Keratinocyte (primary cell): ENCODE measurements at regions not wholly inside any gene's neighbourhood (a gene's known extent, or its start where the extent isn't known, plus 50 kb on each side); places are given as distances from the start of the nearest gene placed in this dataset.

Experiments
- DNase-seq: peaks from one replicate; pipeline ENCODE4 v3.0.0-alpha.2; 2011; ENCODE audit warnings: low read depth, missing footprints, low spot score
- FAIRE-seq: peaks from 2 replicates; lab custom pipeline; 2011; peaks lifted over from hg19 to GRCh38; lab: Jason Lieb, UNC
- H2AFZ ChIP-seq: 2 replicates; pipeline ENCODE4 v1.6.0; 2012; ENCODE audit warnings: low read length, control low read depth, inconsistent platforms; ENCODE audit not compliant: control insufficient read depth
- H3K27ac ChIP-seq: 2 replicates; pipeline ENCODE4 v1.5.1; 2011; ENCODE audit warnings: low read length; ENCODE audit not compliant: control insufficient read depth, insufficient read depth
- H3K27me3 ChIP-seq: 3 replicates; pipeline ENCODE4 v1.6.0; 2011; ENCODE audit warnings: low read length; ENCODE audit not compliant: control insufficient read depth, insufficient read depth; ENCODE audit errors: extremely low read depth
- H3K36me3 ChIP-seq, 2 experiments: 2 replicates in 1 of 2; 3 replicates in 1 of 2; pipeline ENCODE4 v1.5.1; 2011; ENCODE audit warnings: low read length in 2 of 2, mild to moderate bottlenecking in 1 of 2; ENCODE audit not compliant: control insufficient read depth in 2 of 2, insufficient read depth in 2 of 2; ENCODE audit errors: extremely low read depth in 1 of 2
- H3K4me1 ChIP-seq: 3 replicates; pipeline ENCODE4 v1.5.1; 2011; ENCODE audit warnings: low read length; ENCODE audit not compliant: control insufficient read depth, insufficient read depth; ENCODE audit errors: extremely low read depth
- H3K4me2 ChIP-seq: 3 replicates; pipeline ENCODE4 v1.6.0; 2011; ENCODE audit warnings: low read depth, low read length; ENCODE audit not compliant: control insufficient read depth, insufficient read depth; ENCODE audit errors: extremely low read depth
- H3K4me3 ChIP-seq, 3 experiments: fragments of 200-600 bp in 1 of 3; sonication (generic) in 1 of 3; 2 replicates in 2 of 3; 3 replicates in 1 of 3; pipeline ENCODE4 v1.5.1; 2011 to 2016; ENCODE audit warnings: low read length in 3 of 3, mild to moderate bottlenecking in 3 of 3, control low read depth in 2 of 3, inconsistent platforms in 1 of 3, low read depth in 1 of 3, mixed read lengths in 1 of 3, mixed run types in 1 of 3, moderate library complexity in 1 of 3; ENCODE audit not compliant: control insufficient read depth in 2 of 3, insufficient read depth in 2 of 3; ENCODE audit errors: extremely low read depth in 1 of 3
- H3K79me2 ChIP-seq: 2 replicates; pipeline ENCODE4 v1.6.0; 2012; ENCODE audit warnings: low read length; ENCODE audit not compliant: control insufficient read depth, insufficient read depth
- H3K9ac ChIP-seq: 3 replicates; pipeline ENCODE4 v1.6.0; 2011; ENCODE audit warnings: low read length; ENCODE audit not compliant: control insufficient read depth, insufficient read depth; ENCODE audit errors: extremely low read depth
- H3K9me1 ChIP-seq: 3 replicates; pipeline ENCODE4 v1.6.0; 2011; ENCODE audit warnings: low read length; ENCODE audit not compliant: control insufficient read depth, insufficient read depth; ENCODE audit errors: extremely low read depth
- H3K9me3 ChIP-seq: 2 replicates; pipeline ENCODE4 v1.5.1; 2012; ENCODE audit warnings: low read depth, low read length; ENCODE audit not compliant: control insufficient read depth
- H4K20me1 ChIP-seq: 3 replicates; pipeline ENCODE4 v1.6.0; 2011; ENCODE audit warnings: low read length; ENCODE audit not compliant: control insufficient read depth, insufficient read depth; ENCODE audit errors: extremely low read depth
- EZH2 ChIP-seq: IDR thresholded peaks from one replicate; pipeline ENCODE4 v1.6.1; 2012; ENCODE audit warnings: inconsistent platforms, mild to moderate bottlenecking, low read length, moderate library complexity
- dilution Hi-C: fragments of 300-500 bp; cut with MboI; formaldehyde crosslinking; loops from one replicate; pipeline ENCODE4 v1.7.0; 2020; ENCODE audit warnings: low sequenced_read_pairs; ENCODE audit not compliant: extremely low pct_ligation_motif_present
- TF ChIP-seq, protein P1 (sequence below), 3 experiments: IDR thresholded peaks in 1 of 3; conservative IDR thresholded peaks in 1 of 3; optimal IDR thresholded peaks in 1 of 3; 2 replicates in 2 of 3; 3 replicates in 1 of 3; pipeline versions ENCODE3 to v1.5.1; 2011; ENCODE audit warnings: low read length in 3 of 3, mild to moderate bottlenecking in 3 of 3, moderate library complexity in 2 of 3, control low read depth in 1 of 3, inconsistent platforms in 1 of 3; ENCODE audit not compliant: insufficient read depth in 2 of 3; ENCODE audit errors: extremely low read depth in 1 of 3

DNA sequence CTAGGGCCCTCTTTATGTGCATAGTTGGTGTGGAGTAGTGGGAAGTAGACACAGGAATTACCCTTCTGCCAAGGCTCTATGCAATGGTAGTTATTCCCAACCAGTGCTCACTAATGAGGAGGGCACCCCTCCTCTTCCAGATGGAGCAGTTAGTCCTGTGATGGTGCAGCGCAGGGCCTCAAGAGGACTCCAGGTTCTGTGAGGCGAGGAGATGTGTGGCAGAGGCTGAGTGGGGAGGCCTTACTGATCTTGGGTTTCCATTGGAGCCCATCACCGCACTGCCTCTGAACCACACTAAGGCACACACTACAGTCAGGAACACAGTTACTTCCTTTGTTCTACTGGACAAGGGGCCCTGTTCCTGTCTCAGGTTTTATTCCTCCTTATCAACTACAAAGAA, 122.5 kb upstream of the POU3F1 start:
- peaks cover 2% of the 10 kb centered on the region for H3K27me3 ChIP-seq

DNA sequence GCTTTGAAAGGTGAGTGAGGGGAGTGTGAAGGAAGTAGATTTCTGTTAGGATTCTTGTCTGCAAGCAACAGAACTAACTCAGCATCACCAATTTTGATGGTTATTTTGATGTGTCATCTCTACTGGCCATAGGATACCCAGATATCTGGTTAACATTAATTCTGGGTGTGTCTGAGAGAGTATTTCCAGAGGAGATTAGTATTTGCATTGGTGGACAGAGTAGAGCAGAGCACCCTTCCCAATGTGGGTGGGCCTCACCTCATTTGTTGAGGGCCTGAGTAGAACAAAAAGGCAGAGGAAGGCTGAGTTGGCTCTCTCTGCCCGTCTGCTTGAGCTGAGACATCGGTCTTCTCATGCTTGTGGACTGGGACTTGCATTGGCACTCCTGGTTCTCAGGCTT, 121.8 kb upstream of the POU3F1 start:
- no peak for TF ChIP-seq EZH2
- TF ChIP-seq, protein P1, sequence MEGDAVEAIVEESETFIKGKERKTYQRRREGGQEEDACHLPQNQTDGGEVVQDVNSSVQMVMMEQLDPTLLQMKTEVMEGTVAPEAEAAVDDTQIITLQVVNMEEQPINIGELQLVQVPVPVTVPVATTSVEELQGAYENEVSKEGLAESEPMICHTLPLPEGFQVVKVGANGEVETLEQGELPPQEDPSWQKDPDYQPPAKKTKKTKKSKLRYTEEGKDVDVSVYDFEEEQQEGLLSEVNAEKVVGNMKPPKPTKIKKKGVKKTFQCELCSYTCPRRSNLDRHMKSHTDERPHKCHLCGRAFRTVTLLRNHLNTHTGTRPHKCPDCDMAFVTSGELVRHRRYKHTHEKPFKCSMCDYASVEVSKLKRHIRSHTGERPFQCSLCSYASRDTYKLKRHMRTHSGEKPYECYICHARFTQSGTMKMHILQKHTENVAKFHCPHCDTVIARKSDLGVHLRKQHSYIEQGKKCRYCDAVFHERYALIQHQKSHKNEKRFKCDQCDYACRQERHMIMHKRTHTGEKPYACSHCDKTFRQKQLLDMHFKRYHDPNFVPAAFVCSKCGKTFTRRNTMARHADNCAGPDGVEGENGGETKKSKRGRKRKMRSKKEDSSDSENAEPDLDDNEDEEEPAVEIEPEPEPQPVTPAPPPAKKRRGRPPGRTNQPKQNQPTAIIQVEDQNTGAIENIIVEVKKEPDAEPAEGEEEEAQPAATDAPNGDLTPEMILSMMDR (optimal IDR thresholded peaks at IDR 0.05 in 1 of 3, IDR thresholded peaks at IDR 0.05 in 1 of 3, conservative IDR thresholded peaks at IDR 0.05 in 1 of 3; ENCODE audit: extremely low read depth in 1 of 3, insufficient read depth in 2 of 3, low read length in 3 of 3), result no peak
- Histone ChIP-seq H4K20me1 (no peaks in the 10 kb centered on the region), H3K79me2 (no peaks in the 10 kb centered on the region), H3K36me3 (no peaks in the 10 kb centered on the region), H3K4me2 (no peak overlapping the region), H3K4me3 (no peak overlapping the region), H3K9me3 (no peaks in the 10 kb centered on the region), H3K27ac (no peak overlapping the region), H3K9ac (no peak overlapping the region), H2AFZ (no peak overlapping the region), H3K27me3 (peaks cover 2% of the 10 kb centered on the region), H3K4me1 (no peaks in the 10 kb centered on the region), H3K9me1 (no peaks in the 10 kb centered on the region)
- DNase-seq, result no peak
- FAIRE-seq, result no peak
- dilution Hi-C loops, result no loop called here

More for the DNA sequence above, 122.5 kb upstream of the POU3F1 start:
- no peak for DNase-seq
- Histone ChIP-seq H3K27ac (no peak overlapping the region), H3K9me1 (no peaks in the 10 kb centered on the region), H3K4me1 (no peaks in the 10 kb centered on the region), H3K4me2 (no peak overlapping the region), H3K79me2 (no peaks in the 10 kb centered on the region), H3K4me3 (no peak overlapping the region), H3K9me3 (no peaks in the 10 kb centered on the region), H3K36me3 (no peaks in the 10 kb centered on the region), H3K9ac (no peak overlapping the region), H2AFZ (no peak overlapping the region), H4K20me1 (no peaks in the 10 kb centered on the region)
- no peak for TF ChIP-seq EZH2
- TF ChIP-seq, protein P1 (optimal IDR thresholded peaks at IDR 0.05 in 1 of 3, IDR thresholded peaks at IDR 0.05 in 1 of 3, conservative IDR thresholded peaks at IDR 0.05 in 1 of 3; ENCODE audit: extremely low read depth in 1 of 3, insufficient read depth in 2 of 3, low read length in 3 of 3), result no peak
- no peak for FAIRE-seq
- dilution Hi-C loops, result no loop called here
